ENCODE measurements at regions not wholly inside any gene's neighbourhood (a gene's known extent, or its start where the extent isn't known, plus 50 kb on each side); places are given as distances from the start of the nearest gene placed in this dataset.

DNA sequence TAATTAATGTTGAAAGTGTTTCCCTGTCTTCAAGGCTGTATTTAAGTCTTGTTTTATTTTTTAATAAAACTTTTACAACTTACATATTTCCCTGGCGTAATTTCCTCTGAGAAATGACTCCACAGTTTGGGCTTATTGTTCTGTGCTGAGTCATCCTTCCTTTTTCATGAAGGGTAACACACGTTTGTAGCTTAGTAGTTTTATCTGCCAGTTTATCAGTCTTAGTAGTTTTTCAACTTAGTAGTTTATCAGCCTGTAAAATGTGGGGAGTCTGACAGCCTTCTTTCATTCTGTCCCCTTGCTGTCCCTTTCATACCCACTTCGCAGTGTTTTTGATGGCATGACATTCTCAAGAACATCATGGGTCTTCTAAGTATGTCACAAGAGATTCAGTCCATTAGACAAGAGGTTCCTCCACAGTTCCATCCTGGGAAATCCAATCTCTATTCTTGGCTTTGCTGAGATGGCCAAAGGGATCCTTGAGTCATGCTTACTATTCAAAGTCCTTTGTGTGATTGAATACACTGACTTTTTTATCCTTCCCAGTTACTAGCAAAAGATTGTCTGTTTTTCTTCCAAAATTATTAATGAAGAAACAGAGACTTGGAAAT is 60.0 kb upstream of the SGPP2 start:
- TF ChIP-seq, protein P1, sequence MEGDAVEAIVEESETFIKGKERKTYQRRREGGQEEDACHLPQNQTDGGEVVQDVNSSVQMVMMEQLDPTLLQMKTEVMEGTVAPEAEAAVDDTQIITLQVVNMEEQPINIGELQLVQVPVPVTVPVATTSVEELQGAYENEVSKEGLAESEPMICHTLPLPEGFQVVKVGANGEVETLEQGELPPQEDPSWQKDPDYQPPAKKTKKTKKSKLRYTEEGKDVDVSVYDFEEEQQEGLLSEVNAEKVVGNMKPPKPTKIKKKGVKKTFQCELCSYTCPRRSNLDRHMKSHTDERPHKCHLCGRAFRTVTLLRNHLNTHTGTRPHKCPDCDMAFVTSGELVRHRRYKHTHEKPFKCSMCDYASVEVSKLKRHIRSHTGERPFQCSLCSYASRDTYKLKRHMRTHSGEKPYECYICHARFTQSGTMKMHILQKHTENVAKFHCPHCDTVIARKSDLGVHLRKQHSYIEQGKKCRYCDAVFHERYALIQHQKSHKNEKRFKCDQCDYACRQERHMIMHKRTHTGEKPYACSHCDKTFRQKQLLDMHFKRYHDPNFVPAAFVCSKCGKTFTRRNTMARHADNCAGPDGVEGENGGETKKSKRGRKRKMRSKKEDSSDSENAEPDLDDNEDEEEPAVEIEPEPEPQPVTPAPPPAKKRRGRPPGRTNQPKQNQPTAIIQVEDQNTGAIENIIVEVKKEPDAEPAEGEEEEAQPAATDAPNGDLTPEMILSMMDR (IDR thresholded peaks at IDR 0.05), result no peak
- TF ChIP-seq POLR2A (IDR thresholded peaks at IDR 0.05), result no peak
